ENCODE measurements at regions not wholly inside any gene's neighbourhood (a gene's known extent, or its start where the extent isn't known, plus 50 kb on each side); places are given as distances from the start of the nearest gene placed in this dataset.
A peak's percentile ranks its signal among the peaks of the same experiment; 100 is the strongest.

GRCh38 chr7:131149429-131149773, 178.3 kb upstream of the MKLN1 start:
- no peaks in the 10 kb centered on the region for H3K4me1 ChIP-seq (ENCODE audit: control insufficient read depth, insufficient read depth, low read length)
- TF ChIP-seq ZNF266 (tag by site-specific recombination; IDR thresholded peaks at IDR 0.05; ENCODE audit: low read depth) (no peak), TCF7L2 (IDR thresholded peaks at IDR 0.05; ENCODE audit: borderline replicate concordance, low read depth, low read length) (no peak), ZNF155 (tag by site-specific recombination; IDR thresholded peaks at IDR 0.05) (no peak), ZNF24 (tag by site-specific recombination; IDR thresholded peaks at IDR 0.05) (no peak), ZNF645 (tag by site-specific recombination; IDR thresholded peaks at IDR 0.05) (no peak), SCRT2 (tag by site-specific recombination; IDR thresholded peaks at IDR 0.05) (peak; percentile 30; the same call in 1 of the 2 replicates), ZNF664 (tag by site-specific recombination; IDR thresholded peaks at IDR 0.05) (no peak), ZNF843 (tag by site-specific recombination; IDR thresholded peaks at IDR 0.05) (no peak)
- ChIA-PET POLR2A (no interaction called here), CTCF (no interaction called here)
- no peak overlapping the region for H3K4me3 ChIP-seq (ENCODE audit: low read depth, low read length)
- no peaks in the 10 kb centered on the region for H3K9me3 ChIP-seq (ENCODE audit: control insufficient read depth, insufficient read depth, low read depth, low read length)
- H3K36me3 ChIP-seq (ENCODE audit: control insufficient read depth in 2 of 2, insufficient read depth in 1 of 2, low read length in 2 of 2): no peaks in the 10 kb centered on the region
- no peak overlapping the region for H3K27ac ChIP-seq (ENCODE audit: extremely low read depth, low read depth, low read length)

- TF ChIP-seq ZNF48 (tag by site-specific recombination; IDR thresholded peaks at IDR 0.05) (no peak), TRIM28 (IDR thresholded peaks at IDR 0.05; ENCODE audit: borderline replicate concordance, low read length) (no peak), ZNF791 (tag by site-specific recombination; IDR thresholded peaks at IDR 0.05) (no peak), KLF9 (tag by site-specific recombination; IDR thresholded peaks at IDR 0.05; ENCODE audit: low read depth) (no peak), ZNF544 (tag by site-specific recombination; IDR thresholded peaks at IDR 0.05) (no peak), PRDM6 (tag by site-specific recombination; IDR thresholded peaks at IDR 0.05) (no peak), GLI4 (tag by site-specific recombination; IDR thresholded peaks at IDR 0.05) (no peak)
- POLR2A ChIA-PET: no interaction called here
- no peaks in the 10 kb centered on the region for H3K9me3 ChIP-seq (ENCODE audit: control insufficient read depth, insufficient read depth, low read depth, low read length)
- H3K4me1 ChIP-seq (ENCODE audit: control insufficient read depth, insufficient read depth, low read length): no peaks in the 10 kb centered on the region
- CTCF ChIA-PET: no interaction called here
- no peaks in the 10 kb centered on the region for H3K36me3 ChIP-seq (ENCODE audit: control insufficient read depth in 2 of 2, insufficient read depth in 1 of 2, low read length in 2 of 2)
- H3K4me3 ChIP-seq (ENCODE audit: low read depth, low read length): no peak overlapping the region
- H3K27ac ChIP-seq (ENCODE audit: extremely low read depth, low read depth, low read length): no peak overlapping the region
These were observed 177.8 kb upstream of the MKLN1 start for GRCh38 chr7:131149840-131150239.

GRCh38 chr7:131151034-131151433, 176.6 kb upstream of the MKLN1 start:
- no peak for TF ChIP-seq ZNF24 (tag by site-specific recombination; IDR thresholded peaks at IDR 0.05)
- TF ChIP-seq ZNF211 (tag by site-specific recombination; IDR thresholded peaks at IDR 0.05; ENCODE audit: low read depth): no peak
- TF ChIP-seq PATZ1 (tag by site-specific recombination; IDR thresholded peaks at IDR 0.05): no peak
- TF ChIP-seq ZNF112 (tag by site-specific recombination; IDR thresholded peaks at IDR 0.05): no peak
- TF ChIP-seq ZNF391 (tag by site-specific recombination; IDR thresholded peaks at IDR 0.05; ENCODE audit: borderline replicate concordance, low read depth): no peak
- no peak for TF ChIP-seq ZFP3 (tag by site-specific recombination; IDR thresholded peaks at IDR 0.05; ENCODE audit: low read depth)
- TF ChIP-seq KLF17 (tag by site-specific recombination; IDR thresholded peaks at IDR 0.05): no peak
- TF ChIP-seq ZNF707 (tag by site-specific recombination; IDR thresholded peaks at IDR 0.05): no peak
- no peak for TF ChIP-seq MEIS1 (CRISPR knock-in tag; IDR thresholded peaks at IDR 0.05; ENCODE audit: borderline replicate concordance)
- TF ChIP-seq ZNF184 (tag by site-specific recombination; IDR thresholded peaks at IDR 0.05): no peak
- TF ChIP-seq ZNF398 (tag by site-specific recombination; IDR thresholded peaks at IDR 0.05): no peak
- no peak for TF ChIP-seq ZSCAN23 (tag by site-specific recombination; IDR thresholded peaks at IDR 0.05)
- TF ChIP-seq ZNF501 (tag by site-specific recombination; IDR thresholded peaks at IDR 0.05): no peak
- POLR2A ChIA-PET: no interaction called here
- CTCF ChIA-PET: interaction anchor here (0.6 to 0.7 kb wide), 3 partner anchors 20 to 212 kb away, joined by 3 to 5 read pairs (median 4); no protein-coding TSS in a partner anchor
- no peaks in the 10 kb centered on the region for H3K4me1 ChIP-seq (ENCODE audit: control insufficient read depth, insufficient read depth, low read length)
- H3K9me3 ChIP-seq (ENCODE audit: control insufficient read depth, insufficient read depth, low read depth, low read length): no peaks in the 10 kb centered on the region
- H3K4me3 ChIP-seq (ENCODE audit: low read depth, low read length): no peak overlapping the region
- no peaks in the 10 kb centered on the region for H3K36me3 ChIP-seq (ENCODE audit: control insufficient read depth in 2 of 2, insufficient read depth in 1 of 2, low read length in 2 of 2)
- no peak overlapping the region for H3K27ac ChIP-seq (ENCODE audit: extremely low read depth, low read depth, low read length)

All from HEK293 (cell line).